Skeletal muscle satellite cell (primary cell): ENCODE measurements at regions not wholly inside any gene's neighbourhood (a gene's known extent, or its start where the extent isn't known, plus 50 kb on each side); places are given as distances from the start of the nearest gene placed in this dataset.

ENCODE experiments used
- H3K27me3 ChIP-seq: 2 replicates; pipeline ENCODE4 v1.7.0; 2013; ENCODE audit warnings: low read length; ENCODE audit not compliant: control insufficient read depth, insufficient read depth
- H3K36me3 ChIP-seq: 2 replicates; pipeline ENCODE4 v1.7.0; 2013; ENCODE audit warnings: mild to moderate bottlenecking, control low read depth, low read length; ENCODE audit not compliant: insufficient read depth
- H3K4me1 ChIP-seq: 2 replicates; pipeline ENCODE4 v1.7.0; 2013; ENCODE audit warnings: low read length; ENCODE audit not compliant: control insufficient read depth, insufficient read depth
- H3K4me2 ChIP-seq: 2 replicates; pipeline ENCODE4 v1.7.0; 2013; ENCODE audit warnings: mild to moderate bottlenecking, low read length
- H3K4me3 ChIP-seq: 2 replicates; pipeline ENCODE4 v1.7.0; 2013; ENCODE audit warnings: low read length
- H3K9ac ChIP-seq: 2 replicates; pipeline ENCODE4 v1.7.0; 2013; ENCODE audit warnings: mild to moderate bottlenecking, low read depth, low read length, moderate library complexity
- H3K9me3 ChIP-seq: replicated peaks from 2 replicates; pipeline ENCODE4 v1.7.0; 2013; ENCODE audit warnings: mild to moderate bottlenecking, control low read depth, low read length

- Histone ChIP-seq H3K4me1 (no peaks in the 10 kb centered on the region), H3K9ac (no peak overlapping the region), H3K36me3 (no peaks in the 10 kb centered on the region), H3K4me2 (no peak overlapping the region), H3K27me3 (no peaks in the 10 kb centered on the region), H3K9me3 (no peaks in the 10 kb centered on the region), H3K4me3 (no peak overlapping the region)
Observed at GRCh38 chr4:136495076-136495475, 1037.2 kb downstream of the PCDH18 start.

DNA sequence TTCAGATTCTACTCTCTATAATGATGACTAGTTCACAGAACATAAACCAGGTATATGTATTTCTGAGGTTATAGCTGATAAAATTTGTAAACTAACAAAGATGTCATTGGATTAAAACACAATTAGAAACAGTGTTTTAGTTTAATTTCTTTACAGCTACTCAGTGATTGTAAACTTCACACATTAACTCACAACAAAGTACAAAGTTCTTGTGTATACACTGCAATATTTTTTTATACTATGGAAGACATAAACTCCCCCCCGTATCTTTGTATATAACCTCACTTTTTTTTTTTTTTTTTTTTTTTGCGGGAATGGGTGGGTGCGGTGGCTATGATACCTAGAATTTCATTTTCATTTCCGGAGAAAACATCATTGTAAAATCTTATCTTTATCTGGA lies 1043.2 kb downstream of the PCDH18 start:
- no peaks in the 10 kb centered on the region for H3K9me3 ChIP-seq
- H3K9ac ChIP-seq: no peak overlapping the region
- no peak overlapping the region for H3K4me2 ChIP-seq
- H3K36me3 ChIP-seq: no peaks in the 10 kb centered on the region
- no peaks in the 10 kb centered on the region for H3K4me1 ChIP-seq
- H3K4me3 ChIP-seq: no peak overlapping the region
- H3K27me3 ChIP-seq: no peaks in the 10 kb centered on the region

- H3K4me2 ChIP-seq: no peak overlapping the region
- no peak overlapping the region for H3K9ac ChIP-seq
- H3K4me1 ChIP-seq: no peaks in the 10 kb centered on the region
- H3K4me3 ChIP-seq: no peak overlapping the region
- no peaks in the 10 kb centered on the region for H3K9me3 ChIP-seq
- H3K36me3 ChIP-seq: no peaks in the 10 kb centered on the region
- H3K27me3 ChIP-seq: no peaks in the 10 kb centered on the region
Observed at GRCh38 chr4:136484996-136485395, 1047.3 kb downstream of the PCDH18 start.

DNA sequence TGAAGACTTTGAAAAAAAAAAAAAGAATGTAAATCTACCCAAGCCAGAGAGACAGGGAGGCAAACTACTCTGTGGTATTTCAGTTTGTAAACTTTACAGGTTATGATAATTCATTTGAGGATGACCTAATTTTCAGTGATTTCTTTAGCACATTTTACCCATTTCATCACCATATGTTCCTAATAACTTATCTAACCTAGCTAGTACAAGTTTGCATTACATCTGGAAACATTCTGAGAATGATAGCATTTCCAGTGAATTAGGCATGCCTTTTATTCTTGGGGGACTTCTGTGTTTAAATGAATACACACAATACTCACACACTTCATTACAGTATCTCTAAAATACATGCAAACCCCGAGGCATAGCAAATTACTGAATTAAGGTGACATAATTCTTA lies 1055.5 kb downstream of the PCDH18 start:
- Histone ChIP-seq H3K27me3 (no peaks in the 10 kb centered on the region), H3K9me3 (no peaks in the 10 kb centered on the region), H3K4me1 (no peaks in the 10 kb centered on the region), H3K36me3 (no peaks in the 10 kb centered on the region), H3K9ac (no peak overlapping the region), H3K4me3 (no peak overlapping the region), H3K4me2 (no peak overlapping the region)

GRCh38 chr4:136471051-136471450 lies 1061.2 kb downstream of the PCDH18 start:
- Histone ChIP-seq H3K4me2 (no peak overlapping the region), H3K4me3 (no peak overlapping the region), H3K27me3 (no peaks in the 10 kb centered on the region), H3K4me1 (no peaks in the 10 kb centered on the region), H3K9me3 (no peaks in the 10 kb centered on the region), H3K9ac (no peak overlapping the region), H3K36me3 (no peaks in the 10 kb centered on the region)

DNA sequence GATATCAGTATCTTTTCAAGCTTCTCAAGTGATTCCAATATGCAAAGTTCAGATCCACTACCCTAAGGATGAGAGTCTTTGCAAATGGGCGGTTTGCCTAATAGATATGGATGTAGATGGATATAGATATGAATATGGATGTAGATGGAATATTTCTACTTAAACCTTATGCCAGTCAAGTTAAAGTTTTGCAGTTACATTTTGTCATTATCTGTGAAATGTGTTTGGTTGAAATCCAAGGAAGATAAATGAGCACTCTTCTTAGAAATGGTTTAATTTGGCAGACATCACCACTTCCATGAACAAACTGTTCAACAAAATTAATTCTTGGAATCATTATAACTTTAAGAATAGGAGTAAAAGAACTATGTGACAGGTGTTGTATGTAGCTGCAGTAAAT lies 1066.6 kb downstream of the PCDH18 start:
- Histone ChIP-seq H3K4me2 (no peak overlapping the region), H3K36me3 (no peaks in the 10 kb centered on the region), H3K9me3 (no peaks in the 10 kb centered on the region), H3K4me3 (no peak overlapping the region), H3K27me3 (no peaks in the 10 kb centered on the region), H3K9ac (no peak overlapping the region), H3K4me1 (no peaks in the 10 kb centered on the region)

DNA sequence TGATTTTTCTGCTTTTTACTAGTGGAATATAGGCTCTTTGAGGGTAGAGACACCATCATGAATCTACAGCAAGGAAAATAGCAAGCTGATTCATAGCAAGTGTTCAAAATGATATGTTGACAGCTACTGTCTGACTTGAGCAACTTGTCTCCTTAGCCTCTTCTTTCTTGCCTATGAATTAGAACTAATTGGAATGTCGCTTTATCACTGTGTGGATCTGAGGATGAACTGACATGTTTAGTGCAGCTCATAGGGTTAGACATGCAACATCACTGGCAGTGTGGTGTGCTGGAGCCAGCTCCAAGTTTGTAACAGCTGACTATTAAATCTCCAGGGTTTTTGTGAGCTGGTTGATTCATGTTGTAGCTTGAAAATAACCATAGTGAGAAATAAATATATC lies 1068.4 kb downstream of the PCDH18 start:
- Histone ChIP-seq H3K4me3 (no peak overlapping the region), H3K9ac (no peak overlapping the region), H3K36me3 (no peaks in the 10 kb centered on the region), H3K9me3 (no peaks in the 10 kb centered on the region), H3K4me1 (no peaks in the 10 kb centered on the region), H3K4me2 (no peak overlapping the region), H3K27me3 (no peaks in the 10 kb centered on the region)

DNA sequence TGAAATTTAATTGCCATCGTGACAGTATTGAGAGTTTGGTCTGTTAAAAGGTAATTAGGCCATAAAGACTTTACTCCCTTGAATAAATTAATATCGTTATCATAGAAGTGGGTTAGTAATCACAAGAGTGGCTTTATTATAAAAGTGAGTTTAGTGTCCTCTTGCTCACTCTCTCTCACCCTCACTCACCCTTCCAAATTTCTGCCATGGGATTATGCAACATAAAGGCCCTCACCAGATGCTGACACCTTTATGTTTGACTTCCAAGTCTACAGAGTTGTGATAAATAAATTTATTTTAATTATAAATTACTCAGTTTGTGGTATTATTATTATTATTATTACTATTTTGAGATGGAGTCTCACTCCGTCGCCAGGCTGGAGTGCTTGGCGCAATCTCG lies 1070.8 kb downstream of the PCDH18 start:
- no peak overlapping the region for H3K4me3 ChIP-seq
- no peaks in the 10 kb centered on the region for H3K36me3 ChIP-seq
- no peak overlapping the region for H3K9ac ChIP-seq
- H3K4me2 ChIP-seq: no peak overlapping the region
- no peaks in the 10 kb centered on the region for H3K9me3 ChIP-seq
- H3K4me1 ChIP-seq: no peaks in the 10 kb centered on the region
- no peaks in the 10 kb centered on the region for H3K27me3 ChIP-seq

DNA sequence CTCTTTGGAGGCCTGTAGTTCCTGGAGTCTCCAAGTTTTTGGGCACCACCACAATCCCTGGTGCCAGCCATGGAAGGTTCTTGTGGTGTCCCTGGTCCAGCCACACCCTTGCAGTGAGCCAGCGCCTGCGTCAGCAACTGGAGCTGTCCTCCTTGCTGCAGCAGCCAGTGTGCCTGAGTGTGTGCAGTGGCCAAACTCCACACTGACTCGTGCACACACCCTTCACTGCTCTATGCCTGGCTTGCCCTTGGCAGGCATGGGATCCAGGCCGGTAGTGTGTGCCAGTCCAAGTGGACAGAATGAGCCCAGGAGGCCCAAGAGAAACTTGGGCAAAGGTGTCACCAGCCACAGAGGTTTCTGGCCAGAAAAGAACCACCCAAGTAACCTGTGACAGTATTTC lies 1074.0 kb downstream of the PCDH18 start:
- Histone ChIP-seq H3K4me3 (no peak overlapping the region), H3K36me3 (no peaks in the 10 kb centered on the region), H3K4me2 (no peak overlapping the region), H3K27me3 (no peaks in the 10 kb centered on the region), H3K9ac (no peak overlapping the region), H3K4me1 (no peaks in the 10 kb centered on the region), H3K9me3 (no peaks in the 10 kb centered on the region)

GRCh38 chr4:136457577-136457976 lies 1074.7 kb downstream of the PCDH18 start:
- Histone ChIP-seq H3K36me3 (no peaks in the 10 kb centered on the region), H3K27me3 (no peaks in the 10 kb centered on the region), H3K4me3 (no peak overlapping the region), H3K4me1 (no peaks in the 10 kb centered on the region), H3K4me2 (no peak overlapping the region), H3K9ac (no peak overlapping the region), H3K9me3 (no peaks in the 10 kb centered on the region)

DNA sequence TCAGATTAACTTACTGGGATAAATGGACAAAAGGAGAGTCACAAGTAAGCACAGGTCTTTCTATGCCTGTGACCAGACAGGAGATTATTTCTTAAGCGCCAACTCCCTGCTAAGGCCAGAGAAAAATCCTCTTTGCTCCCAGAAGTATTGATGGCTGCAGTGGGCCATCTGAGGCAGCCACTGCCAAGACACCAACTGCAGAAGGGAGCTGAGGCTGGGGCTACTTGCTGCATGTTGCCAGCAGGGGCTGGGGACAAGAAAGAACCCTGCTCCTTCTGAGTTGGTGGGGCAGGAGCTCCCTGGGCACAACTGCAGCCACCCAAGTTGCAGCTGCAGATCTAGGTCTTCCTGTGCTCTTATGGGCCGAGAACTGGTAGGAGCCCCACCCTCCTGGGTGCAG lies 1075.3 kb downstream of the PCDH18 start:
- Histone ChIP-seq H3K36me3 (no peaks in the 10 kb centered on the region), H3K4me3 (no peak overlapping the region), H3K4me2 (no peak overlapping the region), H3K4me1 (no peaks in the 10 kb centered on the region), H3K9ac (no peak overlapping the region), H3K9me3 (no peaks in the 10 kb centered on the region), H3K27me3 (no peaks in the 10 kb centered on the region)

GRCh38 chr4:136443006-136443405 lies 1089.3 kb downstream of the PCDH18 start:
- Histone ChIP-seq H3K4me2 (no peak overlapping the region), H3K9ac (no peak overlapping the region), H3K36me3 (no peaks in the 10 kb centered on the region), H3K4me3 (no peak overlapping the region), H3K27me3 (no peaks in the 10 kb centered on the region), H3K9me3 (no peaks in the 10 kb centered on the region), H3K4me1 (no peaks in the 10 kb centered on the region)
